ENCODE measurements at regions not wholly inside any gene's neighbourhood (a gene's known extent, or its start where the extent isn't known, plus 50 kb on each side); places are given as distances from the start of the nearest gene placed in this dataset.

DNA sequence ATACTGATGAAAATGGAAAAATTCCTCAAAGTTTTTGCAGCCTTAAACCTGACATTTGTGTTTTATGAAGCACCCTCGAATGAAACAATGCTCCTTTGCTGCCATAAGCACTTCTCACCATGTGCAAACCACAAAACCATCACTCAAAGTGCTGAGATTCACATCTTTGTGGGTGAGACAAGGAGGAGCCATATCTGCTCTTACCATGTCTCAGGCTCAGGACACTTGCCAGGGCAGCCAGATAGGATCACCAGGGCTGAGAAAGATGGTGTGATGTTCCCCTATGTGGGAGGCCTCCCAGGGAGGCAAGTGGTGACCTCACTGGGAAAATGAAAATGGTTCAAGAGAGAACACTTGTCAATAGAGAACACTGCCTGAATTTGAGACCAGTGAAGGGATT, 120.4 kb downstream of the CCDC34 start:
- TF ChIP-seq, protein P1, sequence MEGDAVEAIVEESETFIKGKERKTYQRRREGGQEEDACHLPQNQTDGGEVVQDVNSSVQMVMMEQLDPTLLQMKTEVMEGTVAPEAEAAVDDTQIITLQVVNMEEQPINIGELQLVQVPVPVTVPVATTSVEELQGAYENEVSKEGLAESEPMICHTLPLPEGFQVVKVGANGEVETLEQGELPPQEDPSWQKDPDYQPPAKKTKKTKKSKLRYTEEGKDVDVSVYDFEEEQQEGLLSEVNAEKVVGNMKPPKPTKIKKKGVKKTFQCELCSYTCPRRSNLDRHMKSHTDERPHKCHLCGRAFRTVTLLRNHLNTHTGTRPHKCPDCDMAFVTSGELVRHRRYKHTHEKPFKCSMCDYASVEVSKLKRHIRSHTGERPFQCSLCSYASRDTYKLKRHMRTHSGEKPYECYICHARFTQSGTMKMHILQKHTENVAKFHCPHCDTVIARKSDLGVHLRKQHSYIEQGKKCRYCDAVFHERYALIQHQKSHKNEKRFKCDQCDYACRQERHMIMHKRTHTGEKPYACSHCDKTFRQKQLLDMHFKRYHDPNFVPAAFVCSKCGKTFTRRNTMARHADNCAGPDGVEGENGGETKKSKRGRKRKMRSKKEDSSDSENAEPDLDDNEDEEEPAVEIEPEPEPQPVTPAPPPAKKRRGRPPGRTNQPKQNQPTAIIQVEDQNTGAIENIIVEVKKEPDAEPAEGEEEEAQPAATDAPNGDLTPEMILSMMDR (conservative IDR thresholded peaks at IDR 0.05) = no peak
- H3K27ac ChIP-seq = no peak overlapping the region

DNA sequence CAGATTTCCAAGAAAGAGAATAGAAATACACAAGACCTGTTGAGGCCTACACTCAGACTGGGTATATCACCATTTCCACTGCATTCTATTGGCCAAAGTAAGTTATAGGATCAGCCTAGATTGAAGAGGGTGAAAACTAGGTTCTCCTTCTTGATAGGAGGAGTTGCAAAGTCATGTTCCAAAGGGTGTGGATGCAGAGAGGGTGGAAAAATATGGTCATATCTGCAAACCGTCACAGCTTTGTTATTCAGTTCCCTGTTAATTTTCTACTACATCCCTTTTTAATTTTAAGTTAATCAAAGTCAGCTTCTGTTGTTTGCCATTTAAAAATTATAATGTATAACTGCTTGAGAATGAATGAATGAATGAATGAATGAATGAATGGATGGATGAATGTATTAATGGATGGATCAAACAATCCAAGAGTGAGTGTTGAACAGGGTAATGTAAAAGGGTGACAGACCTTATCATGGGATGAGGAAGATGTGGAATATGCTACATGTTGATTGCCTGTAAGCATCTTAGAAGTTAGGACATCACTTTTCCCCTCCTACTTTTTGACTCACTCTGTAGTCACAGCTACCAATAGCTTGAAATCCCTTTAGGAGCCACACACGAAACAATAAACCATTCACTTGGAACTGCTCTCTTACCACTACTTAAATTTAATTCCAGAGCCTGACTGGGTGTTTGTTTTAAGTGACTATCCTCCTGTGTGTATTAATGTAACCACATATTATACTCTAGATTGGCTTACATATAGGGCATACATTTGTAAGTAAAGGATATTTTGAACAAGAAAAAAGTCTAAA, 121.5 kb downstream of the CCDC34 start:
- H3K27ac ChIP-seq = no peak overlapping the region
- TF ChIP-seq, protein P1 (conservative IDR thresholded peaks at IDR 0.05) = no peak

DNA sequence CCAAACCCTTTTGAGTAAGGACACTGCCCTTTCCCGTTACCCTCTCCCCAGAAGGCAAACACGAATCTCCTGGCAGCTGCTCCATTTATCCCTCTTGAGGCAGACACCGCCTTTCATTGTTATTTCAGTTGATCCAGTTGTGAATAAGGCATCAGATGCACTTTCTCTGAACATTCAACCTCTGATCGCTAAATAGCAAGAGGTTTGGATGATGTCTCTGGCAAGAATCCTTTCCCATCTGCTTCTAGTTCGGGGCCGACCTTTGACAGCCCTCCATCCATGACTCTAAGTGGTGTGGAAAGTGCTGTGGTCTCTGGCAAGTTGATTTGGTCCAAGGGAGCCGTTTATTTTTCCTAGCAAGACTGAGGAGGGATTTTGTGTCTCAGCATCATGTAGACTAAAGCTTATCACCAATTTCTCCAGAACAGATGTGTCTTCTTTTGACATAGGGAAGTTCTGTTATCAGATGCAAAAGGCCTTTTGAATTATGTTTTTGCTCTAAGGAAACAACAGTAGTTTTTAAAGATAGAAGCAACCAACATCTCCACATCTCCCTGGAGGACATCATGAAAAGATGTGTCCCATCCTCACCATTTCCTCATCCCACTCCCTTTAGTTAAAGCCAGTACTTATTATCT, 123.6 kb downstream of the CCDC34 start:
- no peak overlapping the region for H3K27ac ChIP-seq
- TF ChIP-seq, protein P1 (conservative IDR thresholded peaks at IDR 0.05) = no peak

DNA sequence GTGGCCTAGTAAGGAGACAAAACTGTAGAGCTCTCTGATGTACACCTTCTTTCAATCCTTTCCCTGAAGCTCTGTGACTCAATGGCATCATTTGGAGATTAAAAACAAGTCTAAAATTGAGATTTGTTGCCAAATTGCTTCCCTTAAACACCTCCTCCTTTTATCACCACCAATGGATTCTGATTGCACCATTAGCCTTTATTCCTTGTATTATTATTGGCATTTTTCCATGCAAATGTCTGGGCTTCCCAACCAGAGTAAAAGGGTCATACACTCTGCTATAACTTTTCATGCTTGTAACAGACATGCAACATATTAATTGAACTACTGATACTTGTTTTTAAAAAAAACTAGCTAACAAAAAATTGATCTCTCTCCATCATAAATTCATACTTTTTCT, 124.2 kb downstream of the CCDC34 start:
- no peak overlapping the region for H3K27ac ChIP-seq
- TF ChIP-seq, protein P1 (conservative IDR thresholded peaks at IDR 0.05) = no peak

DNA sequence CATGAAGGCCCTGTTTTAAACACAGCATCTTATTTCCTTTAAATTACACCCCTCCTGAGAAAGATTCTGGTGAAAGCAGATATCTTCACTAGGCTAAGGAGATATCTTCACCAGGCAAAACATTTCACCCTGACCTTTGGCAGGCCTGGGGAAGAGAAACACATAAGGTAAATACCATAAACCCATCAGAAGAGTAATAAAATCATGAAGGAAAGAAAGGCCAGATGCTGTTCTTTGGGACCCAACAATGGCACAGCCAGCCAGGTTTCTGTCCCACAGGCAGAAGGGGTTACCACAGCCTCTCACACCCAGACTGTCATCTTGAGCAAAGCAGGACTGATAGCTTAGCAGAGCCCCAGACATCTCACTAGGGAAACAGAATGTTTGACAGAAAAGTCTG, 125.4 kb downstream of the CCDC34 start:
- TF ChIP-seq, protein P1 (conservative IDR thresholded peaks at IDR 0.05) = no peak
- peak overlapping the region; percentile 41 for H3K27ac ChIP-seq

DNA sequence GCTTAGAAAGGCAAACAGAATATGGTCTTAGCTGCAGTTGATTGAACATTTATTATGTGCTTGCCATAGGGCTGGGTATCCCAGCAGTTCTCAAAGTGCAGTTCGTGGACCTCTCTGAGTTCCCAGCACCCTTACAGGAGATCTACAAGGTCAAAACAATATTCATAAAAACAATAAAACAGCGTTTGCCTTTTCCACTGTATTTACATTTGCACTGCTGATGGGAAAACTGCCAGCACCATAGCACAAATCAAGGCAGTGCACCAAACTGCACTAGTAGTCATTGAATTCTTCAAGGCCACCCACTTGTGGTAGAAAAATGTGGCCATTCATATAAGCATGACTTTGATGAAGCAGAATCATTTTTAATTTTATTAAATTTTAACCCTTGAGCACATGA, 128.1 kb downstream of the CCDC34 start:
- no peak overlapping the region for H3K27ac ChIP-seq
- TF ChIP-seq, protein P1 (conservative IDR thresholded peaks at IDR 0.05) = no peak

DNA sequence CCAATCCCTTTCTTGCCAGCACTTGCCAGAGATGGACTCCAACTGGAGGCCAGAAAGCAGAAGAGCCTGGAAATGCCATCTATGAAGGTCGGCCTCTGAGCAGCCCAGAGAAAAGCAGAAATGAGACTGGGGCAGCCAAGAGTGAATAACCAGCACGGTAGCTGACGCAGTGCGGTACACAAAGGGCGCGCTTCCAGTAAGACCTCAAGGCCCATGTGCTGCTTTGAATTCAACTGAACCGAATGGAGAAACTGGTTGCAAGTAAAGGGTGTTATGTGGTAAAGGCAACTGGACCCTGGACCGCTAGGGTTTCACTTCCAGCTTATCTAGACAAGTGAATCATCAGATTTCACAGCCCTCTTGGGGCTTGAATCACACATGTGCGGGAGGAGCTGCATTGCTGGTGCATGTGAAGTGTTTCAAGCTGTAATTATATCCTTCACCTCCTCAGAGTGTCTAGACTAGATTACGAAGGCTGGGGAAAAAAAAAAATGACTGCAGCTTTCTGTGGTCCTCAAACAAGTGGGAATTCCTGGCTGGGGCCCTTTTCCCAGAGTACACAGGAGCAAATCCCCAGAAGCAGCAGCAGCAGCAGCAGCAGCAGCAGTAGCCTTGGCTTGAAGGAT, 128.9 kb downstream of the CCDC34 start:
- no peak overlapping the region for H3K27ac ChIP-seq
- TF ChIP-seq, protein P1 (conservative IDR thresholded peaks at IDR 0.05) = no peak

All from VCaP (cell line).